GM12878 (cell line): ENCODE measurements at regions not wholly inside any gene's neighbourhood (a gene's known extent, or its start where the extent isn't known, plus 50 kb on each side); places are given as distances from the start of the nearest gene placed in this dataset.

Experiments used
- ATAC-seq: fragments of 200-7000 bp; cut with Tn5 transposase; 3 replicates; pipeline ENCODE4 v1.9.1; 2020; ENCODE audit warnings: mild to moderate bottlenecking, moderate library complexity
- BruUV-seq: library from RNA; stranded (reverse); fragments of 400-500 nt; replicated peaks from 2 replicates; lab custom pipeline; 2021; lab: Mats Ljungman, UMichigan
- CTCF ChIA-PET: fragments of 300-600 bp; sonication (Branson Sonifier 250); formaldehyde crosslinking; extraction: SDS; loops from one replicate; lab custom pipeline; 2021; ENCODE audit warnings: inconsistent platforms; lab: Yijun Ruan, JAX
- POLR2A ChIA-PET: fragments of 350-600 bp; formaldehyde crosslinking; extraction: SDS; loops from one replicate; lab custom pipeline; 2021; ENCODE audit warnings: inconsistent platforms; lab: Charles Lee
- RAD21 ChIA-PET: fragments of 300-600 bp; sonication (Branson Sonifier 250); formaldehyde crosslinking; loops from one replicate; lab custom pipeline; 2023; ENCODE audit warnings: antibody characterized with exemption; ENCODE audit not compliant: unreplicated experiment; lab: Charles Lee
- SMC1A ChIA-PET: fragments of 300-600 bp; sonication (Branson Sonifier 250); formaldehyde crosslinking; loops from one replicate; lab custom pipeline; 2023; ENCODE audit not compliant: unreplicated experiment, uncharacterized antibody; lab: Charles Lee
- DNase-seq: peaks from one replicate; pipeline ENCODE4 v3.0.0-alpha.2; 2011; ENCODE audit warnings: low read depth, low spot score
- FAIRE-seq: peaks from 3 replicates; lab custom pipeline; 2011; peaks lifted over from hg19 to GRCh38; lab: Jason Lieb, UNC
- H2AFZ ChIP-seq: 2 replicates; pipeline ENCODE4 v1.6.0; 2011; ENCODE audit warnings: low read depth, low read length, control low read depth; ENCODE audit not compliant: control insufficient read depth
- H3K27ac ChIP-seq: 2 replicates; pipeline ENCODE4 v1.5.1; 2011; ENCODE audit warnings: control low read depth; ENCODE audit not compliant: control insufficient read depth, insufficient read depth
- H3K27me3 ChIP-seq, 2 experiments: replicated peaks in 1 of 2; 2 replicates each; pipeline versions ENCODE4 v1.6.0 to v1.6.1; 2011; ENCODE audit warnings: low read length in 1 of 2; ENCODE audit not compliant: control insufficient read depth in 2 of 2, insufficient read depth in 2 of 2
- H3K36me3 ChIP-seq, 2 experiments: 2 replicates each; pipeline ENCODE4 v1.5.1; 2011; ENCODE audit warnings: low read length in 1 of 2; ENCODE audit not compliant: control insufficient read depth in 2 of 2, insufficient read depth in 2 of 2
- H3K4me1 ChIP-seq: 2 replicates; pipeline ENCODE4 v1.6.1; 2011; ENCODE audit warnings: mild to moderate bottlenecking, low read length, moderate library complexity, mixed read lengths; ENCODE audit not compliant: control insufficient read depth, insufficient read depth
- H3K4me2 ChIP-seq: 2 replicates; pipeline ENCODE4 v1.6.0; 2011; ENCODE audit warnings: control low read depth; ENCODE audit not compliant: control insufficient read depth, insufficient read depth
- H3K4me3 ChIP-seq: fragments of 200-600 bp; sonication (generic); 2 replicates; pipeline ENCODE4 v1.5.1; 2016
- H3K79me2 ChIP-seq: 2 replicates; pipeline ENCODE4 v1.6.0; 2011; ENCODE audit warnings: low read length; ENCODE audit not compliant: control insufficient read depth, insufficient read depth
- H3K9ac ChIP-seq: 2 replicates; pipeline ENCODE4 v1.8.0; 2011; ENCODE audit warnings: low read length, control low read depth, mixed read lengths; ENCODE audit not compliant: control insufficient read depth, insufficient read depth
- H3K9me3 ChIP-seq: replicated peaks from 3 replicates; pipeline ENCODE4 v1.5.1; 2011; ENCODE audit warnings: mild to moderate bottlenecking, low read length; ENCODE audit not compliant: control insufficient read depth, insufficient read depth
- H4K20me1 ChIP-seq: 2 replicates; pipeline ENCODE4 v1.6.0; 2011; ENCODE audit not compliant: control insufficient read depth, insufficient read depth
- BCL11A ChIP-seq: IDR thresholded peaks from 2 replicates; pipeline ENCODE4 v1.6.1; 2011; ENCODE audit warnings: low read depth, low read length
- CTCF ChIP-seq, 3 experiments: IDR thresholded peaks in 2 of 3; conservative IDR thresholded peaks in 1 of 3; 2 replicates each; pipeline ENCODE4 v1.5.1; 2011; ENCODE audit warnings: low read depth in 3 of 3, low read length in 3 of 3, mild to moderate bottlenecking in 3 of 3, control low read depth in 2 of 3, moderate library complexity in 2 of 3, inconsistent platforms in 1 of 3, mixed read lengths in 1 of 3; ENCODE audit not compliant: control insufficient read depth in 2 of 3, insufficient read depth in 1 of 3; ENCODE audit errors: extremely low read depth in 1 of 3
- DPF2 ChIP-seq: fragments of 450-650 bp; IDR thresholded peaks from 2 replicates; pipeline ENCODE4 v1.6.1; 2017; ENCODE audit warnings: mild to moderate bottlenecking
- MTA2 ChIP-seq: fragments of 450-650 bp; IDR thresholded peaks from 2 replicates; pipeline ENCODE4 v1.6.1; 2016; ENCODE audit warnings: low read depth, mild to moderate bottlenecking, moderate library complexity
- NFIC ChIP-seq: IDR thresholded peaks from 2 replicates; pipeline ENCODE4 v1.6.1; 2012; ENCODE audit warnings: low read depth, mild to moderate bottlenecking, inconsistent platforms, low read length, moderate library complexity
- POU2F2 ChIP-seq: IDR thresholded peaks from 3 replicates; pipeline ENCODE4 v1.6.1; 2011; ENCODE audit warnings: low read depth, mild to moderate bottlenecking, low read length, borderline replicate concordance
- RAD21 ChIP-seq: IDR thresholded peaks from 2 replicates; pipeline ENCODE4 v1.6.1; 2011; ENCODE audit warnings: mild to moderate bottlenecking, low read depth, low read length, moderate library complexity; ENCODE audit not compliant: insufficient read depth
- RAD51 ChIP-seq: fragments of 450-650 bp; IDR thresholded peaks from 2 replicates; pipeline ENCODE4 v1.6.1; 2016; ENCODE audit warnings: moderate library complexity, mild to moderate bottlenecking, inconsistent platforms
- SMC3 ChIP-seq: IDR thresholded peaks from 2 replicates; pipeline ENCODE4 v1.6.1; 2011; ENCODE audit warnings: low read length, improper control_type of control experiment, borderline replicate concordance
- TBL1XR1 ChIP-seq: IDR thresholded peaks from 2 replicates; pipeline ENCODE4 v1.6.1; 2012; ENCODE audit warnings: low read depth, low read length, improper control_type of control experiment
- ZBED1 ChIP-seq: IDR thresholded peaks from 2 replicates; pipeline ENCODE4 v1.6.1; 2016; ENCODE audit warnings: borderline replicate concordance
- WGBS: methylation state at CpG from one replicate; pipeline ENCODE4 v1.1.6; 2016; ENCODE audit warnings: low lambda C conversion rate; ENCODE audit not compliant: insufficient replicate concordance, insufficient coverage; ENCODE audit errors: missing lambda C conversion rate; 5-methylcytosine and 5-hydroxymethylcytosine counted together
- in situ Hi-C: fragments of 300-500 bp; cut with MboI; formaldehyde crosslinking; loops from 9 replicates; pipeline ENCODE4 v1.14.3; 2018; ENCODE audit warnings: mixed read lengths
- intact Hi-C: fragments of 100-400 bp; cut with micrococcal nuclease; formaldehyde crosslinking; loops from one replicate; pipeline ENCODE4 v1.14.2; 2022; ENCODE audit not compliant: unreplicated experiment

- no peak for FAIRE-seq
- no peaks in the 10 kb centered on the region for H3K36me3 ChIP-seq
- TF ChIP-seq CTCF (IDR thresholded peaks at IDR 0.05 in 2 of 3, conservative IDR thresholded peaks at IDR 0.05 in 1 of 3; ENCODE audit: control insufficient read depth in 2 of 3, extremely low read depth in 1 of 3, insufficient read depth in 1 of 3, low read depth in 3 of 3, low read length in 3 of 3) (peak; percentile 46 to 71 (median 48)), BCL11A (no peak), POU2F2 (no peak), DPF2 (no peak), NFIC (no peak), ZBED1 (no peak), MTA2 (no peak), RAD51 (no peak), SMC3 (peak; percentile 50), TBL1XR1 (no peak), RAD21 (peak; percentile 46)
- H3K9ac ChIP-seq, result no peak overlapping the region
- H3K4me1 ChIP-seq, result no peaks in the 10 kb centered on the region
- no peaks in the 10 kb centered on the region for H3K9me3 ChIP-seq
- no TSS peak for BruUV-seq
- ATAC-seq, result peak; percentile 81
- CTCF ChIA-PET, result interaction anchor here (0.9 to 1.5 kb wide), 7 partner anchors 13 to 682 kb away, joined by 3 to 11 read pairs (median 5); no protein-coding TSS in a partner anchor
- RAD21 ChIA-PET, result interaction anchor here (0.5 kb wide), 1 partner anchor 13 kb away, joined by 3 read pairs; no protein-coding TSS in a partner anchor
- POLR2A ChIA-PET, result no interaction called here
- no peak overlapping the region for H3K27ac ChIP-seq
- DNase-seq, result no peak
- no peaks in the 10 kb centered on the region for H3K79me2 ChIP-seq
- no peak overlapping the region for H3K4me2 ChIP-seq
- intact Hi-C loops (loop anchor here (1.0 kb wide), 1 partner anchor 682 kb away; no protein-coding TSS in a partner anchor), in situ Hi-C loops (no loop called here)
- H4K20me1 ChIP-seq, result no peaks in the 10 kb centered on the region
- H2AFZ ChIP-seq, result no peak overlapping the region
- H3K27me3 ChIP-seq, result no peaks in the 10 kb centered on the region; a peak in 1 of 4 replicates
- H3K4me3 ChIP-seq, result no peak overlapping the region
- SMC1A ChIA-PET, result interaction anchor here (0.8 kb wide), 1 partner anchor 19 kb away, joined by 3 read pairs; no protein-coding TSS in a partner anchor
- WGBS, result 30% methylated on average over 3 of the region's 3 CpGs
Observed at GRCh38 chr2:175414882-175415487, 233.5 kb upstream of the ATP5MC3 start.
